GM18511 (cell line): ENCODE measurements at regions not wholly inside any gene's neighbourhood (a gene's known extent, or its start where the extent isn't known, plus 50 kb on each side); places are given as distances from the start of the nearest gene placed in this dataset.
"Not testable (repeated sequence)": the region's sequence is repeated elsewhere in the genome, so short reads cannot be mapped to it uniquely, and the experiment has no call there.

ENCODE experiments used
- ATAC-seq: cut with Tn5 transposase; IDR thresholded peaks from one replicate; pipeline ENCODE4 v1.9.1; 2021; ENCODE audit warnings: mild to moderate bottlenecking, moderate library complexity; ENCODE audit not compliant: unreplicated experiment

DNA sequence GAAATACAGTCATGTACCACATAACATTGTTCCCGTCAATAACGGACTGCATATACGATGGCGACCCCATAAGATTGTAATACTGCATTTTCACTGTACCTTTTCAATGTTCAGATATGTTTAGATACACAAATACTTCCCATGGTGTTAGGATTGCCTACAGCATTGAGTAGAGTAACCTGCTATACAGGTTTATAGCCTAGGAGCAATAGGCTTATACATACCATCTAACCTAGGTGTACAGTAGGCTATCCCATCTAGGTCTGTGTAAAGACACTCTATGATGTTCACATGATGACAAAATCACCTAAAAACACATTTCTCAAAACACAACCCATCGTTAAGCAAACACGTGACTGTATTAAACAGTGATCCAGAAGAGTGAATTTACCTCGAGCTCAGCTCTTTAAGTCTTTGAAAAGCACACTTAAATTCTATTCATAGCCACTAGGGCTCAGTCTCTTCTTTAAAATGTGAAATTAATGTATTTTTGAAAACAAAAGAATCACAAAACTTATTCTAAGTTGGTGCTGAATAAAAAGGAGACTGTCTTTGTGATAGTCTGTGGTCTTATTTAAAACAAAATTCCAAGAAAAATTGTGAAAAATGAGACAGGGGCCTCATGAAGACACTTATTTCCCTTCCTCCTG lies 239.1 kb upstream of the ARID2 start:
- ATAC-seq = no peak

DNA sequence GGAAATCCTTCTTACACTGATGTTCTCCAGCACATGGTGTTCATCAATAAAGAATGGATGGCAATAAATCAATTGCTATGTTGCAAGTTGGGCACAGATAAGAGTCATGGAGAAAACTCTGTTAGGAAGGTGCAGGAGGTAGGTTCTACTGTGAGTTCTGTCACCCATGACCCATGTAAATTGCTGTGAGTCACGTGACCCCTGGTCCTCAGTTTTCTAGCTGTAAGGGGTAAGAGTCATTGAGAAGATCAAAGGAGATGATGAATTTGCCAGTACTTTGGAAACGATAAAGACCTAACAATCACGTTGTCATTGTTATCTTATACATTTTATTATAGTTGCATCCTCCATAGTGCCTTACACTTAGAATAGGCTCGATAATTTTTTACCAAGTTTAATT lies 235.2 kb upstream of the ARID2 start:
- ATAC-seq = no peak

GRCh38 chr12:45498645-45499044 lies 230.9 kb upstream of the ARID2 start:
- no peak for ATAC-seq

DNA sequence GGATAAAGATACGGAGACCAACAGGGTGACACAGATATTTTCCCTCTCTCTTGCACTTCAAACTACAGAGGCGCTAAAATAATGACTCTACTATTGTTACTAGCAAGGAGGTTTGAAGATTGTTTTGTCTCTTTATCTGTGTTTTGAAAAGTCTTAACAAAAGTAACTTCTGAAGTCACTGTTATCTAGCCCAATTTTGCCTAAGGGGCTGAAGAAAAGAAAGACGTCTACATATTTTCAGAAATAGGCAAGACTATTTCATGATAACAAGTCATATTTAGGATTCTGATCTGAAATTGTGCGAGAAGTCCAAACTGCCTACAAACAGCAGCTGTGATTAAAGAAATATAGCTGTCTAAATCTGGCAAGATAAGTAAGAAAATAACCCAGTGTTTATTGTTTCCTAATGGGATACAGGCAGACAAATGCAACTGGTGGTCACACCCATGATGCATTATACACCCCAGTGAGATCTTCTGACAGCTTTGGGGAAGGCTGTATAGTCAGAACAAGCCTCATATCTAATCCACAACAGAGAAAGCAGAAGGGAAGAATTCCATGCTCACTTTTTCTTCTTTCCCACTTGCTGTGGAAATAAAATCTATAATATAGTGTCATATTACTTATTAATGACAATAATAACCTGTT lies 226.9 kb upstream of the ARID2 start:
- no peak for ATAC-seq

DNA sequence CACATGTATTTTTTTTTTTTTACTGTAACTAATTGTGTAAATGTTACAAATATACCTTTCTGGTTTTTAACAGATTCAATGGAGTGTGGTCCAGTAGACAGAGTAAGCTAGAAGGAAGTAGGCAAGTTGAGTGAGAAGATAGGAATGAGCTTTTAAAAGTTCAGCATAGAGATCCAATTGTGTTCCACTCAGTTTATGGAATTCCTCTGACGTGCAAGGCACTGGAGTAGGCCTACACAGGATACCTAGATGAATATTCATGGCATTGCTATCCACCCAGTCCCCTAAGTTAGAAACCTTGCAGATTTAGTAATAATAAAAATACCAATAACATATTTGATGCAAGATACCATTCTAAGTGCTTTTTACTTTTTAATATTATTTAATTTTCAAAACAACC lies 225.6 kb upstream of the ARID2 start:
- ATAC-seq = no peak

DNA sequence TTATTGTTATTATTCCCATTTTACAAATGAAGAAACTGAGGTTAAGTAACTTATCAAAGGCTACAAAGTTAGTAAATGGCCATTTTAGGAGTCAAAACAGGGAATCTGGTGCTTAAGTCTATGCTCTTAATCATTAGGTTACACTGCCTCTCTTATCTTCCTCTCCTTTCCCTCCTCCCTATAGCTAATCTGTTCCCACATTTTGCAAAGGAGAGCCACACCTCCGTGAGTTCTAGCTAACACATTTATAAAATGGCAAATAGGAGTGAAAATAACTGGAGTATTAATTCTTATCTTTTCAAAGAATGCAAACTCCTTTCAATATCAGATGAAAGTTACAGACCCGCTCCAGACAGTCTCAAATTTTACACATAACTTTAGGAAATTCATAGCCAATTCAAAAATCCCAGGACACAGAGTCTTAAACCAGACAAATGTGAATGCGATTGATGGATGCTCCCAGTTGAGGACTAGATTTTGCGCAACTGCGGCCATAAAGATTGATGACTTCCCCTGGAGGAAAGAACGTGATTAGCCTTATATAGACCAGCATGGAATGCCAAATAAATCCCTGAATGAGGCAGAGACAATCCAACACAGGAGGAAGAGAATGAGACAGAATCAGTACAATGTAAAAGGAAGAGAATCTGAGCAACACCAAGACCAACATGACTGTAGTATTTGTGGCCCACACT lies 225.0 kb upstream of the ARID2 start:
- no peak for ATAC-seq

DNA sequence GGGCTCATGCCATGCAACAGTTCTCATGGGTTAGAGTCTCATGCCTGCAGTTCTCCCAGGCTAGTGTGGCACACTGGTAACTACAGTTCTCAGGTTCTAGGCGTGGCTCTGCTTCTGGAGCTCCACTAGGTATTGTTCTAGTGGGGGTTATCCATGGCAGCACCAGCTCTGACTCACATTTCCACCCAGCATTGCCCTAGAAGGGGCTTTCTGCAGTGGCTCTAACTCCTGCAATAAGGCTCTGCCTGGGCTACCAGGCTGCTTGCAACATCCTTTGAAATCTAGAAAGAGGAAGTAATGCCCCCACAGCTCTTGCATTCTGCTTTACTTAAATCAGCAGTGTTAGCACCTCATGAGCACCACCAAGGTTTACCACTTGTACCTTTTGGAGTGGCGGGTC lies 220.3 kb upstream of the ARID2 start:
- no peak for ATAC-seq

DNA sequence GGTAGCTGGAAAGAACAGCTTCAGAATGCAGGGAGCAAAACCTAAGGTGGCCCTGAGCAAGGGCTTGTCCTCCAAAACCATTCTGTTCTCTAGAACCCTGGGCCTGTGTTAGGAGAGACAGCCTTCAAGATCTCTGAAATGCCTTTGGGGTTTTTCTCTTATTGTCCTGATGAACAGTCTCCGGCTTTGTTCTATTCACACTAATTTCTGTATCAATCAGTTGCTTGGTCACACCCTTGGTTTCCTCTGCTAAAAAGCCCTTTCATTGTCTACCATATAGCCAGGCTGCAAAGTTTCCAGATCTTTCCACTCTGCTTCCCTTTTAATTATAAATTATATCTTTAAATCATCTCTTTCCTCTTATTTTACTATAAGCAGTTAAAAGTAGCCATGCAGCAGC lies 219.9 kb upstream of the ARID2 start:
- ATAC-seq = no peak

- no peak for ATAC-seq
These were observed 212.1 kb upstream of the ARID2 start for GRCh38 chr12:45517381-45517780.

DNA sequence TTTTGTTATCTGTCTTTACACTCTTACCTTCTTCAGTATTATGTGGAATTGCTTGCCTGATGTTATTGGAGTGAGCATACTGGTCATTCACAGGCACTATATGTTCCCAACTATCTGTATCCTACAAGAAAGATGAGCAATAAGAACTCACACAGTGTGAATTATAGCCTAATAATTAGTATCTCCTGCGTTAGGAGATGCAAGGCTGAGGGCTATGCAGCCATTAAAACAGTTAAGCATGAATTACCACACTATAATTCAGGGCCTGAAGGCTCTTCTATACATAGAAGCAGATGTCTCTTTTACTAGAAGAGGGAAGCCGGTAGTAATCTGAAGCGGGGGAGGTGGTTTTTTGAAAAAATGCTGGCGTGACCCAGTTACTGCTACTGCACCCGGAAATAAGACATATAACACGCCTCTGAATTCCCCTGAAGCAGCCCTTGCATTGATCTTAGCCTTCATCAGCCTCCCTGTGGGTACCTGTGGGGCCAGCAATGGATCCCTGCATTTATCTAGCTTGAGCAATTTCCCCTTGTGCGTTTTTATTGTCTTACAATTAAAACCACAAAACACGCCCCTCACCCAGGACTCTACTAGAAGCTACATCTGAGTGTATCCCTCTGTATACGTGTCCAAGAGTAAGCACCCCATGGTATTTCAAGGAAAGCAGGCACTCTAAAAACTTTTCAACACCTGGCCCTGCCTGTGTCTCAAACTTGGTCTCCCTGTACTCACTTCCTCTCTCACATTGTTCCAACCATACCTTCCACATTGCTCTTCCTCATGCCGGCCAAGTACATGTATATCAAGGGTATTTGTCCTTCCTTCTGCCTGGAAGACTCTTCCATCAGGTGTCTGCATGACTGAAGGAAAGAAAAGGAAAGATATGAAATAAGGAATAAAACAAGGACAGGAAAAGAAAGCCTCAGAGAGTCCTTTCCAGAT lies 210.9 kb upstream of the ARID2 start:
- ATAC-seq = peak; percentile 77

- ATAC-seq = no peak
These were observed 207.3 kb upstream of the ARID2 start for GRCh38 chr12:45522227-45522626.

- not testable (repeated sequence) for ATAC-seq
These were observed 202.7 kb upstream of the ARID2 start for GRCh38 chr12:45526823-45527222.

DNA sequence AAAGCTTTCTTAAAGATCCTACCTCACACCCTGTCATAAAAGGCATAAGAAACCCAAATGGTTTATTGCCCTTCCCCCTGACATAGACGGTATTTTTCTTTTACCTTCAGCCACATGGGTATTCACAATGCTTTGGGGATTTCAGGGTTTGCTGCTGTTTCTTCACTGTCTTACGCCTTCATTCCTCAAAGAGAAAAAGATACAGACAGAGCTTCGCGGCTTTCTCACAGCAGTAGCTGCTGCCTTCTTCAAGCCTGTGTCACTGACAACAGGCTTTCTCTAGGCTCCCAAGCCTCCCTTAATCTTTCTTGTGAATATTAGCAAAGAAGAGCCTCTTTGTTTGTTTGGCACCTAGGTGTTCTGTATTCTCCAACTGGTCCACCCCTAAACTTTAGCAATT lies 197.4 kb upstream of the ARID2 start:
- ATAC-seq = no peak

DNA sequence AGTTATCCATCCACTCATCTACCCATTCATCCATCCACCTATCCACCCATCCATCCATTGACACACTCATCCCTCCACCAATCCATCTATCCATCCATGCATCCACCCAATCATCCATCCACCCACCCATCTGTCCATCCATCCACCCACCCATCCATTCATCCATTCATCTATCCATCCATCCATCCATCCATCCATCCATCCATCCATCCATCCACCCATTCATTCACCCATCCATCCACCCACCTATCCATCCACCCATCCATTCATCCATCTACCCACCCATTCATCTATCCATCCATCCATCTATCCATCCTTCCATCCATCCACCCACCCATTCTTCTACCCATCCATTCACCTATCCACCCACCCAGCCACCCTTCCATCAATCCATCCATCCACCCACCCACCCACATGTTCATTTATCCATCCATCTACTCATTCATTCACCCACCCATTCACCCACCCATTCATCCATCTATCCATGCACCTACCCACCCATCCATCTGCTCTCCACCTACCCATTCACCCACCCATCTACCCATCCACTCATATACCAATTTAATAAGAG lies 193.8 kb upstream of the ARID2 start:
- no peak for ATAC-seq

DNA sequence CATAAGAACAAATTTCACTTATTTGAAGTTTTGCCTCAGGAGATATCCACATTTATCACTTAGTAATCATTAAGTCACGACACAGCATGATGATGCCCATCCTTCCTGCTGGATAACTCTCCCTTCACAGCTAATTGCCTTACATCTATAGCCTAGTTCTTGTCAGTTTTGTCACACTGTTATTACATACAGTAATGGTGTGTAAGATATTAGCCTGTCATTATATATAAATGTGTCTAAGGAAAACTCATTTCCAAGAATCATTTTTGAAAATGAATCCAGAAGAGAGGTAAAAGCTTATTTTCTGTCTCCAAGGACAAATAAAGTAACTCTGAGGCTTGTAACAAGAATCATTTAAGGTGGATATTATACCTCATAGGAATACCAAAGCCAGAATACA lies 193.2 kb upstream of the ARID2 start:
- no peak for ATAC-seq

DNA sequence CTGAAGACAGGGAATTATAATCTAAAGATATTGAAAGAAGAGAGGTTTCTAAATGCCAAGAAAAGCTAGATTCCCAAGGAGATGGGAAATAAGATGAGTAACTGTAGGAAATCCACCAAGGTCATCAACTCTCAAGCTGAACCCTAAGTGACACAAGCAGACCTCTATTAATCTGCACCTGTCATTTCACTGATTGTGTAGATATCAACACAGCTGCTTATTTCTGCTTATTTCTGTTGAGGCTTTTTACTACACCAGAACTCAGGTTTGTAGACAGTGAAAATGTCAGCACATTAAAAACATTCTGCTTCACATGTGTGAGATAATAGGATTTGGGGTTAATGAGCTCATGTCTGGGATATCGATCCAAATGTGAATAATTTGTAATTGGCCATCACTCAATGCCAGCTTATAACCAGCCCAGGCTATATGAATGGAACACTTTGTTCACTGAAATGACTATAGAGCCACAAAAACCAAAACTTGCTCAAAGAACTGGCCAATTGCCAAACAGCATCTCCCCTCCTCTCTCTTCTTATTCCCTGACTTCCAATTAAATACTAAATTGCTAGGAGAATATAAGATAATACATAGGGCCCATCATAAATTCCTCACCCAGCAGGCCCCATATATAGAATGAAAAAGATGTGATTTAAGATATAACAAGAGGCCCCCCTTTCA lies 188.7 kb upstream of the ARID2 start:
- no peak for ATAC-seq

- ATAC-seq = peak; percentile 96
These were observed 185.6 kb upstream of the ARID2 start for GRCh38 chr12:45543887-45544286.

DNA sequence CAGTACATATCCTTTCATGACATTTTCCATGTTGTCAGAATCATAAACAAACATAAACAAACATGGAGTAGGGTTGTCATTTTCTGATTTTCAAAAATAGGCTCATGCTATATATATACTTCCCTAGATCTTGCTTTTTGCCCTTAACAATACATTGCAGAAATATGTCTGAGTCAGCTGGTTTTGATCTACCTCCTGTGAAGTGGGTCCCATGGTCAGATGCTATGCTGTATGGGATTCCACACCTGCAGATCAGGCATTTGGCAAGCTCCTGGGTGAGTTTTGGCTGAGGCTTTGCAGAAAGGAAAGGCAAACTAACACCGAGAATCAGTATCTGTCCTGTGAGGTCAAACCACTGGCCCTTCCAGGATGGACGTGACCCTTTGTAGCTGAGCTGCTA lies 183.0 kb upstream of the ARID2 start:
- no peak for ATAC-seq

- no peak for ATAC-seq
These were observed 182.4 kb upstream of the ARID2 start for GRCh38 chr12:45547132-45547531.

DNA sequence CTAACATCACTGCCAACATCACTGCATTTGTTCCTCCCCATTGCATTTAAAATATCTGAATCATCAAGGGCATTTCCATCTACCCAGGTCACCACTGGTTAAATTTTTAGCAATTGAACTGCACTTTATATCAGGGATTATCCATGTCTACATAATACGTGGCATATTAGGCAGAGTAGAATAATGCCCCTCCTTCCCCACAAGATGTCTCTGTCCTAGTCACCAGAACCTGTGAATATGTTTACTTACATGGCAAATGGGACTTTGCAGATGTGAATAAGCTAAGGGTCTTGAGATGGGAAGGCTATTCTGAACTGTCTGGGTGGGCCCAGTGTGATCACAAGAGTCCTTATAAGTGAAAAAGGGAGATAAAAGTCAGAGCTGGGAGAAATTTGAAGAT lies 181.7 kb upstream of the ARID2 start:
- no peak for ATAC-seq
